ENCODE measurements at regions not wholly inside any gene's neighbourhood (a gene's known extent, or its start where the extent isn't known, plus 50 kb on each side); places are given as distances from the start of the nearest gene placed in this dataset.

GRCh38 chr13:70529652-70530051 lies 421.4 kb upstream of the KLHL1 start:
- TF ChIP-seq, protein P1, sequence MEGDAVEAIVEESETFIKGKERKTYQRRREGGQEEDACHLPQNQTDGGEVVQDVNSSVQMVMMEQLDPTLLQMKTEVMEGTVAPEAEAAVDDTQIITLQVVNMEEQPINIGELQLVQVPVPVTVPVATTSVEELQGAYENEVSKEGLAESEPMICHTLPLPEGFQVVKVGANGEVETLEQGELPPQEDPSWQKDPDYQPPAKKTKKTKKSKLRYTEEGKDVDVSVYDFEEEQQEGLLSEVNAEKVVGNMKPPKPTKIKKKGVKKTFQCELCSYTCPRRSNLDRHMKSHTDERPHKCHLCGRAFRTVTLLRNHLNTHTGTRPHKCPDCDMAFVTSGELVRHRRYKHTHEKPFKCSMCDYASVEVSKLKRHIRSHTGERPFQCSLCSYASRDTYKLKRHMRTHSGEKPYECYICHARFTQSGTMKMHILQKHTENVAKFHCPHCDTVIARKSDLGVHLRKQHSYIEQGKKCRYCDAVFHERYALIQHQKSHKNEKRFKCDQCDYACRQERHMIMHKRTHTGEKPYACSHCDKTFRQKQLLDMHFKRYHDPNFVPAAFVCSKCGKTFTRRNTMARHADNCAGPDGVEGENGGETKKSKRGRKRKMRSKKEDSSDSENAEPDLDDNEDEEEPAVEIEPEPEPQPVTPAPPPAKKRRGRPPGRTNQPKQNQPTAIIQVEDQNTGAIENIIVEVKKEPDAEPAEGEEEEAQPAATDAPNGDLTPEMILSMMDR (IDR thresholded peaks at IDR 0.05): no peak
- no peak for TF ChIP-seq POLR2A (IDR thresholded peaks at IDR 0.05)
- no peaks in the 10 kb centered on the region for H3K9me3 ChIP-seq
- H3K36me3 ChIP-seq (replicated peaks in 1 of 2; ENCODE audit: insufficient read depth in 1 of 2, low read depth in 2 of 2): no peaks in the 10 kb centered on the region
- WGBS, 2 donors: 44 to 49% methylated on average over 2 of the region's 2 CpGs
- H3K27ac ChIP-seq: no peak overlapping the region
- intact Hi-C loops (cut with DNase I): no loop called here
- no peak for ATAC-seq
- no peak for DNase-seq
- no peaks in the 10 kb centered on the region for H3K4me1 ChIP-seq
- H3K4me3 ChIP-seq: no peak overlapping the region
- no peaks in the 10 kb centered on the region for H3K27me3 ChIP-seq

DNA sequence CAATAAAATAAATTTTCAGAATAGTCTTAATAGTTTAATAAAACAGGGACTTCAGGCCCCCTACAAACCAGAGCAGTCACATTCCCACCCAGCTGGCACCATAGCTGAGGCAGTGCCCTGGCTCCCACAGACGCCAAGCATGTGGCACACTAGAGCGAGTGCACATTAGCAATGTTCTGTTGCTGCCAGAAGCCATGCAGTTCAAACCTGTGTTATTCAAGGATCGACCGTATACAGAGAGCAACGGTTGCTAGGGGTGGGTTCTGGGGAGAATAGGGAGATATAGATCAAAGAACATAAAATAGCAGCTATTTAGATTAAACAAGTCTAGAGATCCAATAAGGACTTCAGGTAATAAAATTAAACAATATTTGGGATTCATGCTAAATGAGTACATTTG lies 419.3 kb upstream of the KLHL1 start:
- H3K27ac ChIP-seq: no peak overlapping the region
- DNase-seq: no peak
- no peak overlapping the region for H3K4me3 ChIP-seq
- 70 to 81% methylated on average over 5 of the region's 5 CpGs for WGBS, 2 donors
- TF ChIP-seq POLR2A (IDR thresholded peaks at IDR 0.05): no peak
- TF ChIP-seq, protein P1 (IDR thresholded peaks at IDR 0.05): no peak
- H3K4me1 ChIP-seq: no peaks in the 10 kb centered on the region
- H3K36me3 ChIP-seq (replicated peaks in 1 of 2; ENCODE audit: insufficient read depth in 1 of 2, low read depth in 2 of 2): no peaks in the 10 kb centered on the region
- H3K9me3 ChIP-seq: no peaks in the 10 kb centered on the region
- intact Hi-C loops (cut with DNase I): no loop called here
- no peak for ATAC-seq
- no peaks in the 10 kb centered on the region for H3K27me3 ChIP-seq

- H3K4me3 ChIP-seq: no peak overlapping the region
- ATAC-seq: no peak
- intact Hi-C loops (cut with DNase I): no loop called here
- H3K36me3 ChIP-seq (replicated peaks in 1 of 2; ENCODE audit: insufficient read depth in 1 of 2, low read depth in 2 of 2): no peaks in the 10 kb centered on the region
- TF ChIP-seq, protein P1 (IDR thresholded peaks at IDR 0.05): no peak
- TF ChIP-seq POLR2A (IDR thresholded peaks at IDR 0.05): no peak
- no peaks in the 10 kb centered on the region for H3K27me3 ChIP-seq
- no peaks in the 10 kb centered on the region for H3K4me1 ChIP-seq
- DNase-seq: peak in 2 of 4 donors; percentile 7 to 11
- 72 to 83% methylated on average over 2 of the region's 2 CpGs for WGBS, 2 donors
- H3K9me3 ChIP-seq: no peaks in the 10 kb centered on the region
- H3K27ac ChIP-seq: no peak overlapping the region
These were observed 415.4 kb upstream of the KLHL1 start for GRCh38 chr13:70523622-70524021.

DNA sequence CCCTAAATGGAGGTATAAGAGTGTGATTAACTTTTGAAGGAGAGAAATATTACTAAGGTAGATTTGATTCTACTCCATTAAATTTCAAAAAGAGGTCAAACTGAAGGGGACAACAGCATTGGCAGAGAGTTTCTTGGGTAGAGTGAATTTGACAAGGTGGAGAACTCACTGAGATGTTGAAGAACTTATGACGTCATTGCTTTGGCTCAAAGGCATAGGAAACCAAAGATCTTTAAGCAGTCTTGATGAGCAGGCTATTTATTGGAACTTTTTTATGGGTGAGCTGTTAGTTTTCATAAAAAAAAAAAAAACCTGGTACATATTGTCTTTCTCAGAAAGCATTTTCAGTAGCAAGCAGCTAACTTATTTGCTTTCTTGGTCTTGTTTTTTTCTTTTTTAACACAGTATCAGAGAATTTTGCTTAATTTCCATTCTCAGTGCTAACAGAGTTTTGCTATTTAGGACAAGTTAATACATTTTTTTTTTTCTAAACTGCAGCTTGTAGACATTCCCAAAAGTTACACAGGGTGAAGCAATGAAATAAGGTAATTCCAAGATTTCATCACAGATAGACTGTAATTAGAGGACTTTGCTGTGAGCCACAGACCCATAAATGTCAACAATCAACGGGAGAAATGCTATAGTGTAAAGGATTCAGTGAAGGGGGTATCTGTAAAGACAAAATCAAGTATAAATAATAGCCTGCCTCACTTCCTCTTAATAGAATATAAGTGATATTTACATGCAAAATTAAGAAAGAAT lies 412.2 kb upstream of the KLHL1 start:
- ATAC-seq: no peak
- no peaks in the 10 kb centered on the region for H3K4me1 ChIP-seq
- intact Hi-C loops (cut with DNase I): no loop called here
- no peaks in the 10 kb centered on the region for H3K27me3 ChIP-seq
- TF ChIP-seq POLR2A (IDR thresholded peaks at IDR 0.05): no peak
- TF ChIP-seq, protein P1 (IDR thresholded peaks at IDR 0.05): no peak
- no peak overlapping the region for H3K27ac ChIP-seq
- no peaks in the 10 kb centered on the region for H3K36me3 ChIP-seq (replicated peaks in 1 of 2; ENCODE audit: insufficient read depth in 1 of 2, low read depth in 2 of 2)
- no peak overlapping the region for H3K4me3 ChIP-seq
- no peak for DNase-seq
- H3K9me3 ChIP-seq: no peaks in the 10 kb centered on the region
- 65% methylated on average over 2 of the region's 2 CpGs for WGBS, 2 donors

DNA sequence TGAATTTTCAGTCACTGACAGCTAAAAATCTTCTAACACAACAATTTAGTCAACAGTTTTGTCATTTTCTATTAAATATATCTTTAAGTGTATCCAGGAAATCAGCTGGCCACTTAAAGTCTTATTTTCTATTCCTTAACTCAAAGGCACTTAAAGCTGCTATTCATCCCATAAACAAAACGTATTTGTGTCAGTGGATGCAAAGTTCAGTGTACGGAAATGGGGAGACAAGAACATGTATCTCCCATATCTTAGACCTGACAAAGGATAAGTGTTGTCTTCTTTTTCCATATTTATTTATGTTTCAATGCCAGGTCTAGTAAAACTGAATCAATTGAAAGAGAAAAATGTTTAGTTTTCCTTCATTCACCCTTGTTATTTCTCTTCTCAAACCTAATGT lies 409.8 kb upstream of the KLHL1 start:
- Histone ChIP-seq H3K27me3 (no peaks in the 10 kb centered on the region), H3K9me3 (no peaks in the 10 kb centered on the region), H3K27ac (no peak overlapping the region), H3K36me3 (replicated peaks in 1 of 2; ENCODE audit: insufficient read depth in 1 of 2, low read depth in 2 of 2) (no peaks in the 10 kb centered on the region), H3K4me3 (no peak overlapping the region), H3K4me1 (no peaks in the 10 kb centered on the region)
- intact Hi-C loops (cut with DNase I): no loop called here
- WGBS, 2 donors: 70 to 74% methylated on average over 2 of the region's 2 CpGs
- TF ChIP-seq, protein P1 (IDR thresholded peaks at IDR 0.05): no peak
- TF ChIP-seq POLR2A (IDR thresholded peaks at IDR 0.05): no peak
- DNase-seq (no peak), ATAC-seq (no peak)
